Natural killer cell treated with Interleukin-12 subunit alpha and Interleukin-12 subunit beta and Interleukin-15 and Interleukin-18, amount 100 ng/mL, for 72 hours (primary cell): ENCODE measurements at regions not wholly inside any gene's neighbourhood (a gene's known extent, or its start where the extent isn't known, plus 50 kb on each side); places are given as distances from the start of the nearest gene placed in this dataset.
"Not testable (repeated sequence)": the region's sequence is repeated elsewhere in the genome, so short reads cannot be mapped to it uniquely, and the experiment has no call there.

Source experiments
- ATAC-seq, 2 donors: fragments of 150-1000 bp; cut with Tn5 transposase in 1 of 2; sonication (Bioruptor Pico), chemical (Tn5 transposase) in 1 of 2; 2 replicates each; pipeline ENCODE4 v1.10.0; 2021
- DNase-seq: peaks from one replicate; pipeline ENCODE4 v3.0.0; 2022; ENCODE audit warnings: low spot score
- H3K27ac Mint-ChIP-seq, 2 donors: 1 replicate in 1 of 2; 2 replicates in 1 of 2; pipeline ENCODE4 v1.8.0; 2022; ENCODE audit warnings: mixed read lengths in 2 of 2, mild to moderate bottlenecking in 1 of 2, moderate library complexity in 1 of 2
- H3K27me3 Mint-ChIP-seq, 2 donors: 1 replicate in 1 of 2; 2 replicates in 1 of 2; pipeline ENCODE4 v1.8.0; 2022; ENCODE audit warnings: mixed read lengths in 2 of 2
- H3K36me3 Mint-ChIP-seq: one replicate; pipeline ENCODE4 v1.8.0; 2022; ENCODE audit warnings: mixed read lengths
- H3K4me1 Mint-ChIP-seq, 2 donors: 1 replicate in 1 of 2; 2 replicates in 1 of 2; pipeline ENCODE4 v1.8.0; 2022; ENCODE audit warnings: low read depth in 2 of 2, mixed read lengths in 2 of 2, mild to moderate bottlenecking in 1 of 2
- H3K4me3 Mint-ChIP-seq: one replicate; pipeline ENCODE4 v1.8.0; 2022; ENCODE audit warnings: mixed read lengths
- H3K9me3 Mint-ChIP-seq: 2 replicates; pipeline ENCODE4 v1.8.0; 2022; ENCODE audit warnings: mixed read lengths

DNA sequence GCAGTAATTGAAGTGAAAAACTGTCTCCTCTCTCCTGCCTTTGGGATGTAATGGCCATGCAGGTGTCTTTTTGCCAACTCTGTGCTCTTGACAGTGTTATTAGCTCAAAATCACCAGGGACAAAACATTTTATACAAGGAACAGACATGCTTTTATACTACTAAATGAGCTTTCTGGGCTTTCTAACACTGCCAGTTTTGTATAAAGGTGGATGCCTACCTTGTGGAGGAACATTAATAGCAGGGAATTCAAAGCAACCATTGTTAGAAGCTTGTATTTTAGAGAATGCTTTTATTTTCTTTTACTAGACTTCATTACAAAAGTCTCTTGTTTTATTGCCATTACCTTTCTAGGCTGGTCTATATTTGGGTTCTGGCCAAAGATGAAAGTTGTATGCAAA, 54.7 kb upstream of the ARSJ start:
- H3K4me1 Mint-ChIP-seq: peaks cover 0 to 8% of the 10 kb centered on the region in 2 donors
- H3K27me3 Mint-ChIP-seq: peaks cover 0 to 7% of the 10 kb centered on the region in 2 donors
- H3K9me3 Mint-ChIP-seq: no peaks in the 10 kb centered on the region
- no peak for DNase-seq
- no peak for ATAC-seq
- H3K4me3 Mint-ChIP-seq: no peak overlapping the region
- no peaks in the 10 kb centered on the region for H3K36me3 Mint-ChIP-seq
- no peak overlapping the region for H3K27ac Mint-ChIP-seq

DNA sequence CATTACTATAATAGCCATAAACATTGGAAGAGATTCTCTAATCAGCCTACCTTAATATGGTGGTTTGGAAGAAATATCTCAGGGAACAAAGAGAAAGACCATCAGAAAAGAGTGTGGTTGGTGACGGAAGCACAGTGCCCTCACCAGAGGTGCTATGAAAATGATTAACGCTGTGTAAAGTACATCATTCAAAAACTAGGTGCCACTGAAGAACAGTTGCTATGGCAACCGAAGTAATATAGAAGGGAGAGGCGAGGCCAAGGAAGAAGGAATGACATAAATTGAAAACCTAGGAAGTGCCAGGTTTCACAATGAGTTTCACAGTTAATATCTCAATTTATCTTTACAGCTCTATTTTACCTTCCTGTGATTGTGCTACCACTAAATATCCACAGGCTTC, 57.0 kb upstream of the ARSJ start:
- ATAC-seq (no peak), DNase-seq (no peak)
- peaks cover 0 to 7% of the 10 kb centered on the region in 2 donors for H3K27me3 Mint-ChIP-seq

DNA sequence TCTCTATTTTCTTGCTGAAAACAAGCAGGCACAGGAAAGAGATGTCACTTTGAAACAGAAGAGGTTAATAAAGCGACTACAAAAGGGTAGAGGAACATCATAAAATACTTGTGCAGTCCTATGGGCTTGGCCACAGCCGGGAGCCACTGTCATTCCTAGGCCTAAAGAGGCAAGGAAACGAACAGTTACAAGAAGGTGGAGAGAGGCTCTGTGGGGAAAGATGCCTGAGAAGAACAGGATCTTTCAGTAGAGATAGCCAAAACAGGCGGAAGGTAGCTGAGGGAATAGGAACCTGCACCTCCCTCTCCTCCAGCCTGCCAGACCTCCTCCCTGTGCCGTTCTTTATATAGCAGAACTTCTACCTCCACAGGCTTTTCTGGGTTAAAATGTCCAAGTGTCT, 57.4 kb upstream of the ARSJ start:
- no peaks in the 10 kb centered on the region for H3K9me3 Mint-ChIP-seq
- H3K36me3 Mint-ChIP-seq: no peaks in the 10 kb centered on the region
- no peak overlapping the region for H3K27ac Mint-ChIP-seq
- ATAC-seq (no peak), DNase-seq (no peak)
- H3K4me3 Mint-ChIP-seq: no peak overlapping the region
- peaks cover 7 to 20% of the 10 kb centered on the region in 2 donors for H3K4me1 Mint-ChIP-seq
- H3K27me3 Mint-ChIP-seq: peaks cover 0 to 7% of the 10 kb centered on the region in 2 donors

More for the DNA sequence above, 57.0 kb upstream of the ARSJ start:
- Mint-ChIP-seq H3K4me1 (peaks cover 7 to 20% of the 10 kb centered on the region in 2 donors), H3K4me3 (no peak overlapping the region), H3K9me3 (no peaks in the 10 kb centered on the region), H3K36me3 (no peaks in the 10 kb centered on the region), H3K27ac (no peak overlapping the region)

DNA sequence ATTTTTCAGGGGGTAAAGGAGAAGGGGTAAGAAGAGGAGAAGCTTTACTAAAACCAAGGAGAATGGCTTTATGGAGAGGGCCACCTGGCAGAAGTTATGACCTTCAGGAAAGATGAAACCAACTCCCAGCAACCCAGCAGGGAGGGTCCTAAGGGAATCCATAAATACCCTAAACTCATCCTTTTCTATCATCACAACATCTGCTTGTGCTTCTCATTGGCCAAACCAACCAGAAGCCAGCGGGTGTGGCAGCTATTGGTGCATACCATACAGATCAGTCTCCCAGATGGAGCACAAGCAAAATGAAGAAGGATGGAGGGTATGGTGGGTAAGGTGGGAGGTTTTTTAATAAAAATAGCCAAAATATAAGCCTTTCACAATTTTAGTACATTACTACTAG, 58.5 kb upstream of the ARSJ start:
- H3K36me3 Mint-ChIP-seq: no peaks in the 10 kb centered on the region
- DNase-seq (no peak), ATAC-seq (no peak)
- peaks cover 0 to 7% of the 10 kb centered on the region in 2 donors for H3K27me3 Mint-ChIP-seq
- H3K4me1 Mint-ChIP-seq: peaks cover 7 to 20% of the 10 kb centered on the region in 2 donors
- H3K4me3 Mint-ChIP-seq: no peak overlapping the region
- no peak overlapping the region for H3K27ac Mint-ChIP-seq
- H3K9me3 Mint-ChIP-seq: no peaks in the 10 kb centered on the region

DNA sequence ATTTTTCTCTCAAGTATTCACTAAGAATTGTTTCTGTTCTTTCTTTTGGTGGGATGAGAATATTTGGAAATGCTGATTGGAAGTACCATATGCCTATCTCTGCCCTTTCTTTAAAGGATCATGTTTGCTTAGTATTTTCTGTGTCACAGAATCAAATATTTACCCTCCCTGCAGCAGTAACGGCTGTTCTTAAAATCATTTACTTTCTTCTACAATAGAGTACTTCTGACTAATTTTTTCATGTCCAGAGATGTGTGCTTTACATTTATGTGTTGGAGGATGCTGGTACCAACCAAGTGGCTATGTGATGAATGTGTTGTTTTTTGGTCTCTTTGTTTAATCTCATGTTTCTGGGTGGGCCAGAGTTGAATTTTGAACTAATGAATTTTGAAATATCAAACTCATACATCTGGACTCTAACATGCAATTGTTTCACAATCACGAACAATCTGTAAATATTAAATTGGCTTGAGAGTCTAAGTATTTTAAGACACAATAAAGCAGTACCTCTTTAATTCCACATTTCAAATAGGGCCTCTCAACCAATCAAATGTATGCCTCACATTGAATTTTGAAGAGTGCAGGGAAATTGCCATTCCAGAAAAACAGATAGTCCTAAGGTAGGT, 59.4 kb upstream of the ARSJ start:
- no peaks in the 10 kb centered on the region for H3K36me3 Mint-ChIP-seq
- no peaks in the 10 kb centered on the region for H3K9me3 Mint-ChIP-seq
- DNase-seq (no peak), ATAC-seq (no peak)
- H3K27me3 Mint-ChIP-seq: peaks cover 0 to 7% of the 10 kb centered on the region in 2 donors
- peaks cover 7 to 20% of the 10 kb centered on the region in 2 donors for H3K4me1 Mint-ChIP-seq
- no peak overlapping the region for H3K27ac Mint-ChIP-seq
- H3K4me3 Mint-ChIP-seq: no peak overlapping the region

DNA sequence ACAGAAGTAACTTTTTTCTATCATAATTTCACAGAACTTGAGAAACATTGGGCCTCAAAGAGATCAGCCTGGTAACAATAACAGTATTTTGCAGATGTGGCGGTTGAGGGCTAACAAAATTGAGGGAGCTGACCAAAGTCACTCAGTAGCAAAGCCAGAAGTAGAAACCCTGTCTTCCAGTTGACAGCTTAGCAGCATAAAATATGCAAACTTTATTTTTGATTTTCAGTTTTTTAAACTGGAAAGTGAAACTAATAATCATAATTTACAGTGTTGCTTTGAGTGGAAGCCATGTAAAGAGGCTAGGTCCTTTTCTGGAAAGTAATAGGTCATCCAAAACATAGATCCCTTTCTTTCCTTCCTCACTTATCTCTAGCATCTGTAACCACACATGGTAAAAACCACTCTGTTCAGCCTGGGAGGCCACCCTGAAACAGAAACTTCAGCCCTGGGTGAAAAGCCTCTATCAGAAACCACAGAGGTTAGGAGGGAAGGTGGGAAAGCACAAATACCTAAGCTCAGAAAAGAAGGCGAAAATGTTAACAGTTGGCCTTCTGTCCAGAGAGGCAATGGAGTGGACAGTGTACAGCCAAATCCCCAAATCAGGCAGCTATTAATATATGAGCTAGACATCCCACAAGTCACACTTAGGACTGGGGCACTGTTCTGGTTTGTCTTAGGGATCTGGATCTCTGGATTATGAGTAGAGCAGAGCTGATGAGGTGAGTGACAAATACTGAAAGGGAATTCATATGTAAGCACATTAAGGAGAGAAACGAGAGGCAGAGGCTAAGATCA, 61.1 kb upstream of the ARSJ start:
- Mint-ChIP-seq H3K27ac (peak overlapping the region in 1 of 2 donors; percentile 76), H3K9me3 (no peaks in the 10 kb centered on the region), H3K4me1 (peaks cover 7 to 20% of the 10 kb centered on the region in 2 donors), H3K27me3 (peaks cover 0 to 7% of the 10 kb centered on the region in 2 donors), H3K36me3 (no peaks in the 10 kb centered on the region), H3K4me3 (peak overlapping the region; percentile 10)
- DNase-seq (no peak), ATAC-seq (no peak)

DNA sequence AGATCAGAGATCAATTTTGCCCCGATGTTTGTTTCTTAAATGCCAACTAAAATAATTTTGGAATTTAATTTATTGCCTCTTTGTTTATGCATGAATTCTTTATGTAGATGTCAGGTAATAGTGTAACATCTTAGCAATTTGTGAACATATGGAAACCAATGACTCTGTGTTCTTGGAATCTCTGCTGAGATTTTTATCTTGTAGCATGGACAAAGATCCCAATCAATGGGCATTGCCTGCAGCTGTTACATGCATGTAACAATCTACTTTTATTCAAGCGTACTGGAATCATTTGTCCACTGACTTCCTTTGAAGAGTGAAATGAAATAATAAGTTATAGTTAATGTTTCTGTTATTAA, 61.6 kb upstream of the ARSJ start:
- Mint-ChIP-seq H3K9me3 (no peaks in the 10 kb centered on the region), H3K36me3 (no peaks in the 10 kb centered on the region), H3K27ac (peak overlapping the region in 1 of 2 donors; percentile 76), H3K27me3 (peaks cover 0 to 6% of the 10 kb centered on the region in 2 donors), H3K4me1 (peaks cover 7 to 20% of the 10 kb centered on the region in 2 donors), H3K4me3 (no peak overlapping the region)
- ATAC-seq (no peak), DNase-seq (no peak)

DNA sequence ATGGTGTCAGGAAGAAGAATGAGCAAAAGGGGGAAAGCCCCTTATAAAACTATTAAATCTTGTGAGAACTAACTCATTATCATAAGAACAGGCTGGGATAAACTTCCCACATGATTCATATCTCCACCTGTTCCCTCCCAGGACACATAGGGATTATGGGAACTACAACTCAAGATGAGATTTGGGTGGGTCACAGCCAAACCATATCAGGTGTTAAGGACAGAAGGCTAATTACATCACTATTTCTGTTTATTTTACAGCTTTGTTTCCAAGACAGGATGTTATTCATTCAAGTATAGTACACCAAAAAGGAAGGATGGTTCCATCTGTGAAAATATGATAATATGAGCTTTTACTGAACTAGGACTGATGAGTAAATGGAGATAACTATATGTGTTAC, 63.7 kb upstream of the ARSJ start:
- ATAC-seq (no peak), DNase-seq (no peak)
- no peaks in the 10 kb centered on the region for H3K27me3 Mint-ChIP-seq
- peaks cover 7 to 12% of the 10 kb centered on the region in 2 donors for H3K4me1 Mint-ChIP-seq
- H3K27ac Mint-ChIP-seq: no peak overlapping the region
- no peak overlapping the region for H3K4me3 Mint-ChIP-seq
- H3K36me3 Mint-ChIP-seq: no peaks in the 10 kb centered on the region
- H3K9me3 Mint-ChIP-seq: no peaks in the 10 kb centered on the region

DNA sequence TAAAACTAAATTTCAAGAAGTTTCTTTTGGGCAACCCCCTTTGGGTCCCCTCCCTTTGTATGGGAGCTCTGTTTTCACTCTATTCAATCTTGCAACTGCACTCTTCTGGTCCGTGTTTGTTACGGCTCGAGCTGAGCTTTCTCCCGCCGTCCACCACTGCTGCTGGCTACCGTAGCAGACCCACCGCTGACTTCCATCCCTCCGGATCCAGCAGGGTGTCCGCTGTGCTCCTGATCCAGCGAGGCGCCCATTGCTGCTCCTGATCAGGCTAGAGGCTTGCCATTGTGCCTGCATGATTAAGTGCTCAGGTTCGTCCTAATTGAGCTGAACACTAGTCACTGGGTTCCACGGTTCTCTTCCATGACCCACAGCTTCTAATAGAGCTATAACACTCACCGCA, 64.9 kb upstream of the ARSJ start:
- not testable (repeated sequence) for H3K36me3 Mint-ChIP-seq, H3K9me3 Mint-ChIP-seq, ATAC-seq, H3K27ac Mint-ChIP-seq, H3K27me3 Mint-ChIP-seq, H3K4me3 Mint-ChIP-seq, DNase-seq
- H3K4me1 Mint-ChIP-seq: peaks cover 7 to 12% of the 10 kb centered on the region in 2 donors

DNA sequence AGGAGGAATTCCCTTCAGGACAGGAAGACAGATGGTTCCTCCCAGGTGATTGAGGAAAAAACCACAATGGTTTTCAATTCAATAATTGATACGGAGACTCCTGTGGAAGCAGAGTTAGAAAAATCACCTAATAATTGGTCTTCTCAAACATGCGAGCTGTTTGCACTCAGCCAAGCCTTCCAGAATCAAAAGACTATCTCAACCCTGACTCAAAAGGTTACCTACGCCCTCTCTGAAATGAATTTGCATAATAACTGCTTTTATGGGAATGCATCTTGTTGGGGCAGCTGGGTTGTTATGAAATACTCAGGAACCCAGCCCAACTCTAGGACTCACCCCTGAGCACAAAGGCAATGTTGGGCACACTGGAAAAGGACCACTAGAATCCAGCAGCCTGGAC, 66.9 kb upstream of the ARSJ start:
- DNase-seq: no peak
- no peak for ATAC-seq
- no peak overlapping the region for H3K27ac Mint-ChIP-seq
- H3K4me1 Mint-ChIP-seq: no peaks in the 10 kb centered on the region
- no peak overlapping the region for H3K4me3 Mint-ChIP-seq
- H3K9me3 Mint-ChIP-seq: no peaks in the 10 kb centered on the region
- H3K27me3 Mint-ChIP-seq: no peaks in the 10 kb centered on the region
- no peaks in the 10 kb centered on the region for H3K36me3 Mint-ChIP-seq

DNA sequence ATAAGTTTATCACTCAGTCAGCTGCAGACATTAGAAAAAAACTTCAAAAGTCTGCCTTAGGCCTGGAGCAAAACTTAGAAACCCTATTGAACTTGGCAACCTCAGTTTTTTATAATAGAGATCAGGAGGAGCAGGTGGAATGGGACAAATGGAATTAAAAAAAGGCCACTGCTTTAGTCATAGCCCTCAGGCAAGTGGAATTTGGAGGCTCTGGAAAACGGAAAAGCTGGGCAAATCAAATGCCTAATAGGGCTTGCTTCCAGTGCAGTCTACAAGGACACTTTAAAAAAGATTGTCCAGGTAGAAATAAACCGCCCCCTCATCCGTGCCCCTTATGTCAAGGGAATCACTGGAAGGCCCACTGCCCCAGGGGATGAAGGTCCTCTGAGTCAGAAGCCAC, 68.7 kb upstream of the ARSJ start:
- not testable (repeated sequence) for H3K27ac Mint-ChIP-seq, H3K4me1 Mint-ChIP-seq, H3K9me3 Mint-ChIP-seq, H3K36me3 Mint-ChIP-seq, ATAC-seq, H3K4me3 Mint-ChIP-seq, H3K27me3 Mint-ChIP-seq, DNase-seq

DNA sequence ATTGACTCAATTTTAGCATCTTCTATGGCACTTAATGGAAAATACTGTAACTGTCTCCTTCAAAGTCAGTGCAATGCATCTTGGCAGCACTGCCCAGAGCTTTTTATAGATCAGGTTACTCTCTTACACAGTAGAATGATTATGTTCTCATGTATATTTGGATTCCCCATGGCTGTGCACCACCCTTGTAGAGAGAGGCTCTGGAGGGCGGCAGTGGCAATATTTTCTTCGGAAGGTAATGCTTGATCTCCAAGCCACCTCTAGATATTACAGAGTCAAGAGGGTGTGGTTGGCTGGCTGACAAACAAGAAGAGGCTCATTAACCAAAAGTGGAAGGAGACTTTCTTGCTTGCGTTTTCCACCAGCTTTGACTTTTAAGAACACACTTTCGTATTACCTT, 72.8 kb upstream of the ARSJ start:
- Mint-ChIP-seq H3K36me3 (no peaks in the 10 kb centered on the region), H3K9me3 (no peaks in the 10 kb centered on the region), H3K27ac (no peak overlapping the region), H3K4me3 (no peak overlapping the region), H3K4me1 (no peaks in the 10 kb centered on the region), H3K27me3 (peaks cover 0 to 2% of the 10 kb centered on the region in 2 donors)
- ATAC-seq (no peak), DNase-seq (no peak)

DNA sequence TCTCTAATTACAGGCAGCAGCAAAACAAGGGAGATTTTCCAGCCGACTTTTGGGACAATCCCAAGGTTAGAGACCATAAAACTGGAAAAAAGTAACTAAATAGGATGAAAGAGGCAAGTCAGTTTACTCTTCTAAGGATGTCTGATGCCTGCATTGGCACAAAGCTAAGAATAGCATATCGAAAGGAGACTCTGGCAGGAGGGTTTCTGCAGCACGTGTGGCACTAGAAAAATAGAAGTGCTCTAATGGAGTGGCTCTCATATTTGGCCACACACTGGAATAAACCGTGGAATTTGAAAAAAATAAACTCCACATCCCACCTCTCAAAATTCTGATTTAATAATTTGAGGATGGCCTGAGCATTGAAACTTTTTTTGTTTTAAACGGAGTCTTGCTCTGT, 77.2 kb upstream of the ARSJ start:
- Mint-ChIP-seq H3K27me3 (peaks cover 0 to 2% of the 10 kb centered on the region in 2 donors), H3K4me1 (no peaks in the 10 kb centered on the region), H3K36me3 (no peaks in the 10 kb centered on the region), H3K27ac (no peak overlapping the region), H3K9me3 (no peaks in the 10 kb centered on the region), H3K4me3 (no peak overlapping the region)
- ATAC-seq (no peak), DNase-seq (no peak)

DNA sequence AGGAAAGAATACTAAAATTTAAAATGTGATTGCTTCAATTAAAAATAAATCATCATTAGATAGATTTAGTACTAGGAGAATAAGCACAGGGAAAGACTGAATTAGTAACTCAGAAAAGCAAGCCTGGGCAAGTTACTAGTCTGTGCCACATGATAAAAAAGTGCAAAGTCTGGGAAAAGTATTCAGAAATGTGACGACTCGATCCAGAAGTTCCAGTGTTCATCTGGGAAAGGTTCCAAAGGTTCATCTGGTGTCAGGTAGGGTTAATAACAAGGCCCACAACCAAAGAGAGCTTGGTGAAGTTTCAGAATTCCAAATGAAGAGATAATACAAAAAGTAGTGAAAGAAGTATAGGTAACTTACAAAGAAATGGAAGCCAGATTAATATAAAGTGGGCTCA, 78.3 kb upstream of the ARSJ start:
- Mint-ChIP-seq H3K4me3 (no peak overlapping the region), H3K4me1 (no peaks in the 10 kb centered on the region), H3K9me3 (no peaks in the 10 kb centered on the region), H3K36me3 (no peaks in the 10 kb centered on the region), H3K27me3 (peaks cover 0 to 2% of the 10 kb centered on the region in 2 donors), H3K27ac (no peak overlapping the region)
- ATAC-seq (no peak), DNase-seq (no peak)
